ENCODE measurements at regions not wholly inside any gene's neighbourhood (a gene's known extent, or its start where the extent isn't known, plus 50 kb on each side); places are given as distances from the start of the nearest gene placed in this dataset.
"Not testable (repeated sequence)": the region's sequence is repeated elsewhere in the genome, so short reads cannot be mapped to it uniquely, and the experiment has no call there.

DNA sequence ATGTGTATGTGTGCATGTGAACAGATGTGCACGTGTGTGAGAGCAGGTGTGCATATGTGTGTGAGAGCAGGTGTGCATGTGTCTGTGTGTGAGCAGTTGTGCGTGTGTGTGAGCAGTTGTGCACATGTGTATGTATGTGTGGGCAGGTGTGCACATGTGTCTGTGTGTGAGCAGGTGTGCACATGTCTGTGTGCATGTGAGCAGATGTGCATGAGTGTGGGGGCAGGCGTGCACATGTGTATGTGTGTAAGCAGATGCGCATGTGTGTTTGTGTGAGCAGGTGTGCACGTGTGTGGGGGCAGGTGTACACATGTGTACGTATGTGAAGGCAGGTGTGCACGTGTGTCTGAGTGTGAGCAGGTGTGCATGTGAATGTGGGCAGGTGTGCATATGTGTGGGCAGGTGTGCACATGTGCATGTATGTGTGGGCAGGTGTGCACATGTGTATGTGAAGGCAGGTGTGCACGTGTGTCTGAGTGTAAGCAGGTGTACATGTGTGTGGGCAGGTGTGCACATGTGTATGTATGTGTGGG, 66.5 kb upstream of the LRPAP1 start:
- no peak for DNase-seq (ENCODE audit: low spot score)
- in situ Hi-C loops (cut with MboI; ENCODE audit: low sequenced_read_pairs, unreplicated experiment) = no loop called here
- TF ChIP-seq, protein P1, sequence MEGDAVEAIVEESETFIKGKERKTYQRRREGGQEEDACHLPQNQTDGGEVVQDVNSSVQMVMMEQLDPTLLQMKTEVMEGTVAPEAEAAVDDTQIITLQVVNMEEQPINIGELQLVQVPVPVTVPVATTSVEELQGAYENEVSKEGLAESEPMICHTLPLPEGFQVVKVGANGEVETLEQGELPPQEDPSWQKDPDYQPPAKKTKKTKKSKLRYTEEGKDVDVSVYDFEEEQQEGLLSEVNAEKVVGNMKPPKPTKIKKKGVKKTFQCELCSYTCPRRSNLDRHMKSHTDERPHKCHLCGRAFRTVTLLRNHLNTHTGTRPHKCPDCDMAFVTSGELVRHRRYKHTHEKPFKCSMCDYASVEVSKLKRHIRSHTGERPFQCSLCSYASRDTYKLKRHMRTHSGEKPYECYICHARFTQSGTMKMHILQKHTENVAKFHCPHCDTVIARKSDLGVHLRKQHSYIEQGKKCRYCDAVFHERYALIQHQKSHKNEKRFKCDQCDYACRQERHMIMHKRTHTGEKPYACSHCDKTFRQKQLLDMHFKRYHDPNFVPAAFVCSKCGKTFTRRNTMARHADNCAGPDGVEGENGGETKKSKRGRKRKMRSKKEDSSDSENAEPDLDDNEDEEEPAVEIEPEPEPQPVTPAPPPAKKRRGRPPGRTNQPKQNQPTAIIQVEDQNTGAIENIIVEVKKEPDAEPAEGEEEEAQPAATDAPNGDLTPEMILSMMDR (IDR thresholded peaks at IDR 0.05; ENCODE audit: borderline replicate concordance, control extremely low read depth, extremely low read depth, insufficient read depth, missing control alignments) = no peak

DNA sequence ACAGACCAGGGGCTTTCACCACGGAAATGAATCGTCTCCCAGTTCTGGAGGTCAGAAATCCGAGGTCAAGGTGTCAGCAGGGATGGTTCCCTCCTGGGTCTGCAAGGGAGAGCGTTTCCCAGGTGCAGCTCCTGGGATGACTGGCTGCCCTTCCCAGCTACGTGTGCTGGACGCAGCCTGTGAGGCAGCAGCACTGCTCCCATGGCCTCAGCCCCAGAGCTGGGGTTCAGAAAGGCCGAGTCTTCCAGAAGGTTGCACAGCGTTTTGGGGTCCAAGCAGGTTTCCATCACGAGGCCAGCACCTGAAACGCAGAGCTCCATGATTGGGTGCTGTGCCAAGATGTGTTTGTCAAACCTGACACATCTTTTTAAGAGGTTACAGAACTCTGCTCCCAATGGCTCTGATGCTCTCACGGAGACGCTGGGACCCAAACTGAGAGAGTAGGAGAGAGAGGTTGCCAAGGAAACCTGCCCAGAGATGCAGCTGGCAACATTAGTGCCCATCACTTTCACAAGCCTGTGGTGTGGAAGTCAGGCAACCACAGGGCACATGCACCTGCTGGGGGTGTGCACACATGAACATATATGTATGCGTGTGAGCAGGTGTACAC, 65.8 kb upstream of the LRPAP1 start:
- DNase-seq (ENCODE audit: low spot score); in situ Hi-C loops (cut with MboI; ENCODE audit: low sequenced_read_pairs, unreplicated experiment): not testable (repeated sequence)

DNA sequence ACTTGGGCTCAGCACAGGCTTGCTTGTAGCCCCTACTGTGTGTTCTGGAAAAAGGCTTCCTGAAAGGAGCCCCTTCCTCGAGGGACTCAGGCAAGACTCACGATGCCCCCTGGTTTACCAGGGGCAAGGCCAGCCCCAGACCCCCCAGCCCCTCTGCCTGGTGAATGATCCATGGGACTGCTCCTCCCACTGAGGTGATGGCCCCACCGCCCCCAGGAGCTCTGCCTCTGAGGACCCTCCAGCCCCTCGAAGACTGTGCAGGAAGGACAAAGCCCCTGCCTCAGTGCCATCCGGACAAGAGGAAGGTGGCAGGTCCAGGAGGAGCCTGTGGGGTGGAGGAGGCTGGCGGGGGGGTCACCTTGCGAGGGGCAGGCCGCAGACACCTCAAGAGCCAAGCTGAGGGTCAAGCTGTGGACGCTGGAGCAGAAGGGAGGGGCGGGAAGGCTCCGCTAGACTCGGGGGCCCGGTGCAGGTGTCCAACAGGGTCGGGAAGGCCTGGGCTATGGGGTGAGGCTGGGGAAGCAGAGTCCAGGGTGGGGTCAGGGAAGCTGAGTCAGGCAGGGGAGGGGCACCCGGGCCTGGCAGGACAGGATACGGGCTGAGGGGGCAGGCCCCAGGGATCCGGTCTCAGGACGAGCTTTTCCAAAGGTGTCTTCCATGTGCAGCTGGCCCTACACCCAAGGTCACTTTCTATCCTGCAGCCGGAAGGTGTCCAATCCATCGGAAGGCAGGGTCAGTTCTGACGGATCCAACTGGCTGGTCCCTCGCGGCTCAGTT, 64.9 kb upstream of the LRPAP1 start:
- in situ Hi-C loops (cut with MboI; ENCODE audit: low sequenced_read_pairs, unreplicated experiment); DNase-seq (ENCODE audit: low spot score): not testable (repeated sequence)

DNA sequence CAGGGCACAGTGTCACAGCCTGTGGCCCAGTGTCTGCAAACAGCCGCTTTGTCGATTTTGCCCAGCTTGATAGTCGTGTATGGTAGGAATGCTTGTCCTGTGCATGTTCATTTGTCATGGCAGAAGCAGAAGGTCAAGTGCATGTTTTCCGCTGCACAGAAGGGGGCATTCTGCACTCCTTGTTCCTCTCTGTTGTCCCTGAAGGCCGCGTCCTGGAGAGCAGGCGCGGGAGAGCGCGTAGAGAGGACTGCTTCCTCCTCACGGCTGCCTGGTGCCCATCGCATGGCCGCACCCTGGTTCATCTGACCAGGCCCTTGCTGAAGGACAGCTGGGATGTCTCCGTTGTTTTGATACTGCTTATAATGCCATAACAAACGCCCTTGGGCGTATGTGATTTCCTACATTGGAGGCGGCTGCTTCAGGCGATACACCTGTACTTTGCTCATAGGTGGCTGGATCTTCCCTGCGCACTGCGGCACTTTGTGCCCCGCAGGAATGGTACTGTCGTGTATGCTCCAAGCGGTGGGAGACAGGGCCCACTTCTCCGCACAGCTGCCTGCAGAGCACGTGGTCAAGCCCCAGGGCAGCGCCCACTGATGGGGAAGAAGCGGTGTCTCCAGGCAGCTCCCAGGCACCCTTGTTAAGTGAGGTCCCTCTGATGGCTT, 63.5 kb upstream of the LRPAP1 start:
- DNase-seq (ENCODE audit: low spot score); in situ Hi-C loops (cut with MboI; ENCODE audit: low sequenced_read_pairs, unreplicated experiment): not testable (repeated sequence)

DNA sequence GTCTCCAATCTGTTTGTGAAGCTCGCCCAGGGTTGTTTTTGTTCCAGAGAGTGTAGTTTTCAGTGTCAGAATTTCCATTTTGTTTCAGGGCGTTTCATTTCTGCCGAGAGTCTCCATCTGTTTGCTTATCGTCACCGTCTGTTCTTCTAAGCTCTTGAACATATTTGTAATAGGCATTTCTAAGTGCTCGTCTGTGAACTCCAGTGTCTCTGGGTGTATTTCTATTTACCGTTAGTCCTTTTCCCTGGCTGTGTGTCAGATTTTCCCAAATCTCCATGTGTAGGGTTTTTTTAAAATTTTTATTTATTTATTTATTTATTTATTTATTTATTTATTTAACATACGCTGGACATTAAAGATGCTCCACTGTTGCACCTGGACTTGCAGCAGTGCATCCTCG, 62.5 kb upstream of the LRPAP1 start:
- DNase-seq (ENCODE audit: low spot score); in situ Hi-C loops (cut with MboI; ENCODE audit: low sequenced_read_pairs, unreplicated experiment): not testable (repeated sequence)

DNA sequence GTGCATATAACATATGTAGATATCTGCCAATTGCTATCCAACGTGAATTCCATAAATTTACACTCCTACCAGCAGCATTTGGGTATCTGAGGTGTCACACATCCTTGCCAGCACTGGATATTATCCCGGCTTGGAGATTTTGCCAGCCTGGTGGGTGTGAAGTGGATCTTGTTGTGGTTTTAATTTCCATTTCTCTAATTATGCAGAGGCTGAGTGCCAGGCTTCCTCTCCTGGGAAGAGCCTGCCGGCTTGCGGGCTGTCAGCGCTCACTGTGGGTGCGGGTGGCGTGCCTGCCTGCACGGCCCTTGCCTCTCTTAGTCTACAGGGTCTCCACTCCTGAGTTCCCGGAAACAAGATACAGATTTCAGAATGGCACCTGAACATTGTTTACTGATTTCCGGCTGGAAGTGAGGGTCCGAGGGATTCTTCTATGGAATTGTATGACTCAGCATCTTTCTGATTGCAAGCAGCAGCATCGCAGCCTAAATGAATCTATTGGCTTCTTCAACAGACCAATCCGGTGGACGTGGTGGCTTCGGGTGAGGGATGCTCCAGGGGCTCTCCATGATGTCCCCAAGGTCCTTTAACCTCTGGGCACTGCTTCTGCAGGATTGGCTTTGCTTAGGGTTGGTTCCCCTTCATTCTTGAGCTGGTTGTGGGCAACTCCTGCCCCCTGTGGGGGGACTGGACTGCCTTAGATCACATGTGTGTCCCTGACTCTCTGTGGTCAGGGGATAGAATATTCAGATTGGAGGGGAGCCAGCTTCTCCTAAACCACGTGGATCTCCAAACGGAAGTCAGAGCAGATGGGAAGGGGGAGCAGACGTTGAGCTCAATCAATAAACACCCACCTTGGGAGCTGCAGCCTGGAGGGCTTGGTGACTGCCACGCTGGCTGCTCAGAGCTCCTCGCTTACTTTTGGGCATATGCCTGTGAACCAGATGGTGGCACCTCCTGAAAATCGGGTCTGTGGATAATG, 58.0 kb upstream of the LRPAP1 start:
- in situ Hi-C loops (cut with MboI; ENCODE audit: low sequenced_read_pairs, unreplicated experiment); DNase-seq (ENCODE audit: low spot score): not testable (repeated sequence)

DNA sequence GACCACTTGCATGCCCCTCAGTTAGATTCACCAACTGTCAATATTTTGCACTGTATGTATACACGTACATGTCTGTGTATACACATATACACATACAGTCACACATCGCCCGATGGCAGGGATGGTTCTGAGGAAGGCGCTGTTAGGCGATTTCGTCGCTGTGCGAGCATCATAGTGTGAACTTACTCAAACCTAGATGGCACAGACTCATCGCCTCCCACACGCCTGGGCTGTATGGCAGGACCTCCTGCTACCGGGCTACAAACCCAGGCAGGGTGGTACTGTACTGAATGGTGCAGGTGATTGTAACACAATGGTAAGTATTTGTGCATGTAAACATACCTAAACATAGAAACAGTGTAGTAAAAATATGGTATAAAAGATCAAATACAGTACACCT, 57.2 kb upstream of the LRPAP1 start:
- DNase-seq (ENCODE audit: low spot score); in situ Hi-C loops (cut with MboI; ENCODE audit: low sequenced_read_pairs, unreplicated experiment): not testable (repeated sequence)

DNA sequence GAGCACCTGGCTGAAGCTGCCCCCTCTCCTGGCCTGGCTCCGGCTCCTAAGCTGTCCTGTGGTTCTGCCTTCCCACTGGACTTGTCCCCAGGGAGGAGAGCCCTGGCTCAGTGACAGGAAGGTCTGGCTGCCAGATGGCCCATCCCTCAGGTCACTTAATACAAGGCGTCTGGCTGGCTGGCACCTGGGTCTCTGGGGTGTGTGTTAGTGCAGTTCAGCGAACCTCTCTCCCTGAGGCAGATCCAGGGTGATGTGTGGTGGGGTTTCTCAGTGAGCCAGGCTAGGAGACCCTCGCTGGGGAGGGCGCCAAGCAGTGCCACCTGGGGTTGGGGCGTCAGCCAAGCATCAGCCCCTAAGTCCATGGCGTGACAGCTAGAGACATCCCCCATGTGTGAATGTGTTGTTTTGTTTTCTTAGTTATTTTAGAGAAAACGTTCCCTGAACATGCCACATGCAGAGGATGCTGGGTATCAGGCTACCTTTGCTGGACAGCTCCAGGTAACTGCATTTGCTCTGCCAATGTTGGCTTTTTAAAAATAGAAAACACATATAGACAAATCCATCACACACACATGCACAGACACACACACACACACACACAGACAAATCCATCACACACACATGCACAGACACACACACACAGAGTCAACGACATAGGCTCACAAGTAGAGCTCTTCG, 56.4 kb upstream of the LRPAP1 start:
- DNase-seq (ENCODE audit: low spot score); in situ Hi-C loops (cut with MboI; ENCODE audit: low sequenced_read_pairs, unreplicated experiment): not testable (repeated sequence)

DNA sequence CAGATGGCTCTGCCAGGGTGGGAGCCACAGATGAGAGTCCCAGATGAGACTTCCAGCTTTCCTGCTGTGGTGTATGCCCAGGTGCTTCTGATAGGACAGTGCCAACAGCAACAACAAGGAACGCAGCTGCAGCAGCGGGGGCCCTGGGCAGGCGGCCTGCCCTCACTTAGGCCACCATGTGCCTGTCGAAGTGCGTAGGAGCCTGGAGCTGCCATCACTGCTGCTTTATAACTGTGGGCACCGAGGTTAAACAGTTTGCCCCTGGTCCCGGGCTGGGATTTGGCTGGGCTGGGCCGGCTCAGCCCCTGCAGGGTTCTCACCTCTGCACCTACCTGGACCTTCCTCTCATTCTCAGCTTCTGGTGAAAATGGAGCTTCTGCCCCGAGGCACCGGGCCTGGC, 54.4 kb upstream of the LRPAP1 start:
- in situ Hi-C loops (cut with MboI; ENCODE audit: low sequenced_read_pairs, unreplicated experiment); DNase-seq (ENCODE audit: low spot score): not testable (repeated sequence)

DNA sequence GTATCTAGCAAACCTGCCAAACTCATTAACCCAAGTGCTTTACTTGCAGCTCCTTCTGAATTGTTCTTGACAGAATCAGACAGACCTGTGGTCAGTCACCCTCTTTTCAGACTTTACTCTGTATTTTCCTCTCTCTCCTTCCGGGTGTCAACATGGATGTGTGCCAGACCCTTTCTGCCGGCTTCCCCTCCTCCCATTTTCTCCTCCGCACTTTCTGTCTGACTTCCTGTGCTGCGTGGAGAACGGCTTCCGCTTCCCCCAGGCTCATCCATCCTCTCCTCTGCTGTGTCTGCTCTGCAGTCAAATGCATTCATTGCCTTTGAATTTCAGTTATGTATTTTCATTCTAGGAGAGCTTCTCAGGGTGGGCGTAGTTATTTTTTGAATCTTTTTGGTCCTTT, 53.3 kb upstream of the LRPAP1 start:
- in situ Hi-C loops (cut with MboI; ENCODE audit: low sequenced_read_pairs, unreplicated experiment); DNase-seq (ENCODE audit: low spot score): not testable (repeated sequence)

DNA sequence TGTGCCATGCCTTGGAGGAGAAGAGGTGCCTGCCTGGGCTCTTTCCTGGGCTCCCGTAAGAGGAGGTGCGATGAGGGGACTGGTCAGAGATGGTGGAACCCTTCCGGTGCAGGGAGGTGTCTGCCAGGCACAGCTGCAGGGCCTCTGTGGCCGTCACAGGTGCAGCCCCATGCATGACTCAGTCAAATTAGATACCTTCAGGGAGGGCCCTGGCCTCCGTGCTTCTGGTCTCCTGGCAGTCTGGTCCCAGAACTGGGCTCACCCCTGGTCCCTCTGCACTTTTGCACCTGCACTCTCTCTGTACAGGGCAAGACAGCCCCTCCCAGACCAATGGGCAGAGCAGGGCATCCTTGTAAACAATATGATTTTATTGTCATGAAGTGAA, 49.9 kb upstream of the LRPAP1 start:
- TF ChIP-seq, protein P1 (IDR thresholded peaks at IDR 0.05; ENCODE audit: borderline replicate concordance, control extremely low read depth, extremely low read depth, insufficient read depth, missing control alignments) = no peak
- DNase-seq (ENCODE audit: low spot score) = no peak
- in situ Hi-C loops (cut with MboI; ENCODE audit: low sequenced_read_pairs, unreplicated experiment) = no loop called here

Measured in GM13976 (cell line).